Lower lobe of right lung (tissue), 2 donors: ENCODE measurements at regions not wholly inside any gene's neighbourhood (a gene's known extent, or its start where the extent isn't known, plus 50 kb on each side); places are given as distances from the start of the nearest gene placed in this dataset.
A peak's percentile ranks its signal among the peaks of the same experiment; 100 is the strongest.

ENCODE experiments used
- ATAC-seq, 2 donors: fragments of 200-7000 bp; cut with Tn5 transposase; one replicate each; pipeline ENCODE4 v1.9.1; 2020 to 2022; ENCODE audit warnings: mild to moderate bottlenecking in 2 of 2, moderate library complexity in 2 of 2
- DNase-seq: peaks from one replicate; pipeline ENCODE4 v3.0.0-alpha.2; 2020
- H3K27ac ChIP-seq: fragments of 200-600 bp; one replicate; pipeline ENCODE4 v1.8.0; 2022
- H3K27me3 ChIP-seq: fragments of 200-600 bp; one replicate; pipeline ENCODE4 v1.8.0; 2022; ENCODE audit warnings: low read depth
- H3K36me3 ChIP-seq: fragments of 200-600 bp; one replicate; pipeline ENCODE4 v1.8.0; 2022; ENCODE audit warnings: mild to moderate bottlenecking
- H3K4me1 ChIP-seq: fragments of 200-600 bp; one replicate; pipeline ENCODE4 v1.8.0; 2022
- H3K4me3 ChIP-seq: fragments of 200-600 bp; one replicate; pipeline ENCODE4 v1.8.0; 2022; ENCODE audit warnings: mild to moderate bottlenecking
- H3K9me3 ChIP-seq: fragments of 200-600 bp; one replicate; pipeline ENCODE4 v1.8.0; 2022
- intact Hi-C: fragments of 100-400 bp; cut with DNase I; formaldehyde crosslinking; loops from one replicate; pipeline ENCODE4 v1.11.0; 2022
- TF ChIP-seq, protein P1 (sequence below): fragments of 200-600 bp; IDR thresholded peaks from one replicate; pipeline ENCODE4 v1.8.0; 2022; ENCODE audit warnings: antibody characterized with exemption, mild to moderate bottlenecking
- donor health status: DM: no; HTN: yes; CAD: no; lungs with severe emphysema.

DNA sequence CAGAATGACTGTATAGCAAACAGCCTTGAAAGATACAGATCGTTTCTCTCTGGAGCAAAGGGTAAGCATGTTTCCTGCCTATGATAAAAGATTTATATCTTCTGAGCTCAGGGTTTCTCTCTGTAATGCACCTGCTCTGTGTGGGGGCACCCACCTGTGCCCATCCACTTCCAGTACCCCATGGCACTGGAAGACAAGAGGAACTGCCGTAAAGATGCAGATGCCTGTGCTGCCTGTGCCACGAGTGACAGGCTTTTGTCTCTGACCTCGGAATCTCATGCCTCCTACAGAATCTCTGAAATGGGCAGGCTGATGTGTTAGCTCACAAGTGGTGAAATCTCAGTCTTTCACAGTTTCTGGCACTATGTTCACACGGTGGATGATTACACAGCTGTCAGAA, 50.3 kb upstream of the ATP11A start:
- Histone ChIP-seq H3K36me3 (no peaks in the 10 kb centered on the region), H3K27ac (no peak overlapping the region), H3K9me3 (no peaks in the 10 kb centered on the region), H3K4me1 (peaks cover 6% of the 10 kb centered on the region), H3K27me3 (peaks cover 13% of the 10 kb centered on the region), H3K4me3 (no peak overlapping the region)
- intact Hi-C loops, result no loop called here
- TF ChIP-seq, protein P1, sequence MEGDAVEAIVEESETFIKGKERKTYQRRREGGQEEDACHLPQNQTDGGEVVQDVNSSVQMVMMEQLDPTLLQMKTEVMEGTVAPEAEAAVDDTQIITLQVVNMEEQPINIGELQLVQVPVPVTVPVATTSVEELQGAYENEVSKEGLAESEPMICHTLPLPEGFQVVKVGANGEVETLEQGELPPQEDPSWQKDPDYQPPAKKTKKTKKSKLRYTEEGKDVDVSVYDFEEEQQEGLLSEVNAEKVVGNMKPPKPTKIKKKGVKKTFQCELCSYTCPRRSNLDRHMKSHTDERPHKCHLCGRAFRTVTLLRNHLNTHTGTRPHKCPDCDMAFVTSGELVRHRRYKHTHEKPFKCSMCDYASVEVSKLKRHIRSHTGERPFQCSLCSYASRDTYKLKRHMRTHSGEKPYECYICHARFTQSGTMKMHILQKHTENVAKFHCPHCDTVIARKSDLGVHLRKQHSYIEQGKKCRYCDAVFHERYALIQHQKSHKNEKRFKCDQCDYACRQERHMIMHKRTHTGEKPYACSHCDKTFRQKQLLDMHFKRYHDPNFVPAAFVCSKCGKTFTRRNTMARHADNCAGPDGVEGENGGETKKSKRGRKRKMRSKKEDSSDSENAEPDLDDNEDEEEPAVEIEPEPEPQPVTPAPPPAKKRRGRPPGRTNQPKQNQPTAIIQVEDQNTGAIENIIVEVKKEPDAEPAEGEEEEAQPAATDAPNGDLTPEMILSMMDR, result no peak
- peak; percentile 10 for DNase-seq
- ATAC-seq, result no peak

DNA sequence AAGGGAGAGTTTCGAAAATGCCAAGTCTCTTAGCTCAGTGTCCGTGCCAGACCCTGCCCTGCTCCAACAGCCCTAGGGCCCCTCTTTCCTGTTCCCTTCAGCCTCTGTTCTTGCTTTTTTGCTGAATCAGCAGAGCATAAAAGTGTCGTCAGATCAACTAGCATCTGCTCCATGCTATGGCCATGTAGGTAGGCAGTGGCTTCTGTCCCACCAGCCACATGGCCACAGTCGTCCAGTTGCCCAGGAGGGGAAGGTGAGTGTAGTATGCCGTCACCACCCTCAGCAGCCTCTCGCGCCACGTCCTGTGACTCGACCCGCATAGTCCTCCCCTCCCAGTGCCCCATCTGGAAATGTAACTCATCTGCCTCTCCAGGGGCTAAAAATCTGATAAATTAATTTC, 50.9 kb upstream of the ATP11A start:
- H3K36me3 ChIP-seq, result no peaks in the 10 kb centered on the region
- H3K4me1 ChIP-seq, result peaks cover 6% of the 10 kb centered on the region
- DNase-seq (peak; percentile 38), ATAC-seq (no peak)
- intact Hi-C loops, result no loop called here
- TF ChIP-seq, protein P1, result no peak
- no peaks in the 10 kb centered on the region for H3K9me3 ChIP-seq
- peaks cover 13% of the 10 kb centered on the region for H3K27me3 ChIP-seq
- H3K4me3 ChIP-seq, result no peak overlapping the region
- H3K27ac ChIP-seq, result no peak overlapping the region

DNA sequence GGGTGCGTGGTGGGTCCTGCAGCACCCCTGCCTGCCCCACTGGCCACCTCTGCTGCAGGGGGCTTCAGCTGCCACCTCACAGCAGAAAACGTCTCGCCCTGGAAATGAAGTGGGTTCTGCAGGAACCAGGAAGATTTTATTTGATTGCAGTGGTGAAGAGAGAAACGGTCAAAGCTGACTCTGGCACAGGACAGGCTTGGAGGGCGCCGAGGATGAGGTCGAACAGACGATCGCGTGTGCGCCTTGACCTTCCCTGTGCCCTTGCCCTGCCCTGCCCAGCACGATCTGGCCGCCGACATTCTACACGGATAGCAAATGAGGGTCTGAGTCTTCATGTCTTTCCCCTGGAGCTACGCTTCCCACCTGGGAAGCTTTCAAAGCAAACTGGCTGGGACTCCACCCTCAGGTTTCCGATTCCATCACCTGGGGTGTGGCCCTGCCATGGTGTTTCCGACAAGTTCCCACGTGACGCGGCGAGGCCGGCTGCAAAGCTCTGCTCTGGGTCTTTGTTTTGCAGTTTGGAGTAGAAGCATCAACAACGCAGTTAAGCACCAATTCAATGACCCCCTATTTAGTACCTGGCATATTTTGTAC, 50.3 kb upstream of the TUBGCP3 start:
- intact Hi-C loops, result no loop called here
- ATAC-seq, result no peak
- Histone ChIP-seq H3K36me3 (no peaks in the 10 kb centered on the region), H3K9me3 (no peaks in the 10 kb centered on the region), H3K27me3 (peaks cover 13% of the 10 kb centered on the region), H3K27ac (no peak overlapping the region), H3K4me3 (no peak overlapping the region), H3K4me1 (peaks cover 6% of the 10 kb centered on the region)
- peak; percentile 31 for DNase-seq
- TF ChIP-seq, protein P1, result no peak
